Glutamatergic neuron (in vitro differentiated cells): ENCODE measurements at regions not wholly inside any gene's neighbourhood (a gene's known extent, or its start where the extent isn't known, plus 50 kb on each side); places are given as distances from the start of the nearest gene placed in this dataset.
"Not testable (repeated sequence)": the region's sequence is repeated elsewhere in the genome, so short reads cannot be mapped to it uniquely, and the experiment has no call there.

Experiments used
- DNase-seq: peaks from one replicate; pipeline ENCODE4 v3.0.0; 2022
- H3K27ac Mint-ChIP-seq: one replicate; pipeline ENCODE4 v1.8.0; 2020; ENCODE audit warnings: mild to moderate bottlenecking, mixed read lengths, inconsistent platforms; ENCODE audit not compliant: unreplicated experiment
- H3K27me3 Mint-ChIP-seq: one replicate; pipeline ENCODE4 v1.8.0; 2020; ENCODE audit warnings: mild to moderate bottlenecking, moderate library complexity, mixed read lengths, inconsistent platforms; ENCODE audit not compliant: unreplicated experiment
- H3K36me3 Mint-ChIP-seq: one replicate; pipeline ENCODE4 v1.8.0; 2020; ENCODE audit warnings: mild to moderate bottlenecking, mixed read lengths, inconsistent platforms; ENCODE audit not compliant: unreplicated experiment
- H3K4me1 Mint-ChIP-seq: one replicate; pipeline ENCODE4 v1.8.0; 2020; ENCODE audit warnings: mild to moderate bottlenecking, low read depth, mixed read lengths, inconsistent platforms; ENCODE audit not compliant: unreplicated experiment
- H3K4me3 Mint-ChIP-seq: one replicate; pipeline ENCODE4 v1.8.0; 2020; ENCODE audit warnings: mild to moderate bottlenecking, mixed read lengths, inconsistent platforms; ENCODE audit not compliant: unreplicated experiment
- H3K9me3 Mint-ChIP-seq: one replicate; pipeline ENCODE4 v1.8.0; 2020; ENCODE audit warnings: mild to moderate bottlenecking, moderate library complexity, mixed read lengths, inconsistent platforms; ENCODE audit not compliant: unreplicated experiment
- TF ChIP-seq, protein P1 (sequence below): fragments of 200-600 bp; sonication (generic); IDR thresholded peaks from one replicate; pipeline ENCODE4 v1.5.0; 2021; ENCODE audit not compliant: partially characterized antibody, unreplicated experiment

DNA sequence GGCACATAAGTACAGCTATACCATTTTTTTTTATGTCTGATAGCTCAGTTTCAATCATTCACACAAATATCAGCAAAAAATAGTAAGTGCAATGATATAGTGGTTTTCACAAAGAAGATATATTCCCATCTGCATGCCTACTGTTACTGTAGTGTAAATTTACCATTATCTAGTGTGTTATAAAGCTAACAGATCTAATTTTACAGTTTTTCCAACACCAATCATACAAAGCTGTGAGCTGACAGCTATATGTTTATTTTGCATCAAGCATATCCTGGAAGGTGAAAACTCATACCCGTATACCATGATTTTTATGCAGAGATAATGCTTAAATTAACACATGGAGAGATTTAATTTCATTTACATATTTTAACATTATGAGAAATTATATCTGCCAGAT is 89.9 kb upstream of the HAPLN1 start:
- Mint-ChIP-seq H3K27me3 (no peaks in the 10 kb centered on the region), H3K27ac (no peak overlapping the region), H3K4me1 (no peaks in the 10 kb centered on the region), H3K4me3 (no peak overlapping the region), H3K9me3 (peaks cover 5% of the 10 kb centered on the region), H3K36me3 (no peaks in the 10 kb centered on the region)
- DNase-seq: no peak
- TF ChIP-seq, protein P1, sequence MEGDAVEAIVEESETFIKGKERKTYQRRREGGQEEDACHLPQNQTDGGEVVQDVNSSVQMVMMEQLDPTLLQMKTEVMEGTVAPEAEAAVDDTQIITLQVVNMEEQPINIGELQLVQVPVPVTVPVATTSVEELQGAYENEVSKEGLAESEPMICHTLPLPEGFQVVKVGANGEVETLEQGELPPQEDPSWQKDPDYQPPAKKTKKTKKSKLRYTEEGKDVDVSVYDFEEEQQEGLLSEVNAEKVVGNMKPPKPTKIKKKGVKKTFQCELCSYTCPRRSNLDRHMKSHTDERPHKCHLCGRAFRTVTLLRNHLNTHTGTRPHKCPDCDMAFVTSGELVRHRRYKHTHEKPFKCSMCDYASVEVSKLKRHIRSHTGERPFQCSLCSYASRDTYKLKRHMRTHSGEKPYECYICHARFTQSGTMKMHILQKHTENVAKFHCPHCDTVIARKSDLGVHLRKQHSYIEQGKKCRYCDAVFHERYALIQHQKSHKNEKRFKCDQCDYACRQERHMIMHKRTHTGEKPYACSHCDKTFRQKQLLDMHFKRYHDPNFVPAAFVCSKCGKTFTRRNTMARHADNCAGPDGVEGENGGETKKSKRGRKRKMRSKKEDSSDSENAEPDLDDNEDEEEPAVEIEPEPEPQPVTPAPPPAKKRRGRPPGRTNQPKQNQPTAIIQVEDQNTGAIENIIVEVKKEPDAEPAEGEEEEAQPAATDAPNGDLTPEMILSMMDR: no peak

DNA sequence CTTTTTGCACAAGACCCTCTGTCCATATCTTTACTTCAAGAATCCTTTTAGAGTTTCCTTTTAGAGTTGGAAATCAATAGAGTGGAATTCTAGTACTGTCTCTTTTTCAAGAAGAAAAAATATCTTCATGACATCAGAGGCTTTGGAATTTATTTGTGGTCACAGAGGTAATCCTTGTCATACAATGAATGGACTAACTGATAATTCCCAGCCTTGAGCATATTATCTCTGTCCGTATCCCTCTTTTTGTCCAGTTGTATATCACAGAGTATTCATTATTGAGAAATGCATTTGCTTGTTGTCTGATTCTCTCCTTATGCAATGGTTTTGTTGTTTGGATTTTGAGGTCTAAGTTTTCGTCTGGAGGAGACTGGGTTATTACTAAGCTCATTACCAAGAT is 82.0 kb upstream of the HAPLN1 start:
- Mint-ChIP-seq H3K27me3 (no peaks in the 10 kb centered on the region), H3K27ac (no peak overlapping the region), H3K9me3 (no peaks in the 10 kb centered on the region)

DNA sequence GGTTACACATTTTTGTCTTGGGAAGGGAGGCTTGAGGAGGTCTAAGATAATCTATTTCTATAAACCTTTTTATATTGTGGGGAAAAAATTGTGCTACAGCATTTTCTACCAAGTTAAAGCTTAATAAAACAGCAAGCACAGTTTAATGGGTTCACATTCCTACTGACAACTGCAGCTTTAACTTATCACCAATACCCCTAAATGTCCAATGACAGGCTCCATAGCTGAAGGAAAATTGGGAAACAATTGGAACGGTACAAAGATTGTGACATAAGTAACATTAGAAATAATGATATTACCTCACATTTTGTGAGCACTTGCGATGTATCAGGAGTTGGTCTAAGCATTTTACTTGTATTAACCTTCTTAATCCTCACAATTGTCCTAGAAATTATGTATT is 79.5 kb upstream of the HAPLN1 start:
- H3K4me1 Mint-ChIP-seq: peaks cover 3% of the 10 kb centered on the region
- DNase-seq: no peak
- no peak overlapping the region for H3K27ac Mint-ChIP-seq
- no peaks in the 10 kb centered on the region for H3K27me3 Mint-ChIP-seq
- no peak overlapping the region for H3K4me3 Mint-ChIP-seq
- peaks cover 5% of the 10 kb centered on the region for H3K36me3 Mint-ChIP-seq
- TF ChIP-seq, protein P1: no peak
- H3K9me3 Mint-ChIP-seq: no peaks in the 10 kb centered on the region

More for the DNA sequence above, 82.0 kb upstream of the HAPLN1 start:
- Mint-ChIP-seq H3K36me3 (peaks cover 5% of the 10 kb centered on the region), H3K4me1 (peaks cover 3% of the 10 kb centered on the region), H3K4me3 (no peak overlapping the region)
- TF ChIP-seq, protein P1: no peak
- DNase-seq: no peak

DNA sequence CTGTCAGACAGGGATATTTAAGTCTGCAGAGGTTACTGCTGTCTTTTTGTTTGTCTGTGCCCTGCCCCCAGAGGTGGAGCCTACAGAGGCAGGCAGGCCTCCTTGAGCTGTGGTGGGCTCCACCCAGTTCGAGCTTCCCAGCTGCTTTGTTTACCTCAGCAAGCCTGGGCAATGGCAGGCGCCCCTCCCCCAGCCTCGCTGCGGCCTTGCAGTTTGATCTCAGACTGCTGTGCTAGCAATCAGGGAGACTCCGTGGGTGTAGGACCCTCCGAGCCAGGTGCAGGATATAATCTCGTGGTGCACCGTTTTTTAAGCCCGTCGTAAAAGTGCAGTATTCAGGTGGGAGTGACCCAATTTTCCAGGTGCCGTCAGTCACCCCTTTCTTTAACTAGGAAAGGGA is 78.4 kb upstream of the HAPLN1 start:
- not testable (repeated sequence) for H3K4me3 Mint-ChIP-seq, H3K9me3 Mint-ChIP-seq, H3K27ac Mint-ChIP-seq, H3K4me1 Mint-ChIP-seq, H3K27me3 Mint-ChIP-seq, H3K36me3 Mint-ChIP-seq
- peak; percentile 19 for DNase-seq

DNA sequence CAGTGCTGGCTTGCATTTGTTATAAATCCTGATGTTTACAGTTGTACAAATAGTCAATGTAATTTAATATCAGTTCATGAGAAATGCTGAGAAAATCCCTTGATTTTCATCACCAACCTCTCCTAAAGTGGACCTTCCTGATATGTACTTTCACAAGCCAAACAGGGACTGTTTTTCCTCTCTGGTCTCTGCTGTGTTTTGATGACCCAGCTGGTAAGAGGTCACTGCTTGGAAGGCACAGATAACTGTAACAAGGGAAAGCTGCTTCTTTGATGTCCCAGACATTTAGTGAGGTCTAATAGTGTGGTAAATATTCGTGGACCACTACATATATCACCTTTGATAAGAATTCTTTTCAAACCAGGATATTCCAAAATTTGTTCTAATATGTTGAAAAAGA is 68.7 kb upstream of the HAPLN1 start:
- DNase-seq: no peak
- TF ChIP-seq, protein P1: no peak
- H3K9me3 Mint-ChIP-seq: no peaks in the 10 kb centered on the region
- no peak overlapping the region for H3K4me3 Mint-ChIP-seq
- no peak overlapping the region for H3K27ac Mint-ChIP-seq
- no peaks in the 10 kb centered on the region for H3K36me3 Mint-ChIP-seq
- H3K27me3 Mint-ChIP-seq: no peaks in the 10 kb centered on the region
- H3K4me1 Mint-ChIP-seq: no peaks in the 10 kb centered on the region

DNA sequence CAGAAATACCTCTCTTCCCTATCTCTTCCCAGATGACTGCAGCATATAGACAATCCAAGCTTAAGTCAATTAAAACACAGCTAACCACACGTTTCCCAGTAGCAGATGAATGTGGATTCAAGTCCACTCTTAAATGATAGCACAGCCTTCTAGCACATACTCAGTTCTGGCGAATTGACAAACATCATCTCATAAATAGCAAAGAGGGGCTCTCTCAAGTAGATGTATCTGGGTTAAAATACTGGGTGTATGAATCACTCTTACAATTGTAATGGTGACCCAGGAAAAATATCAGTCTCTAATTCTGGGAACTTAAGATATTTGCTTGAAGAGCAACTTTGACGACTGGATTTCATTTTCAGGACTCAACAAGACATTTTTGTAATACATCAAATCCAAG is 67.0 kb upstream of the HAPLN1 start:
- H3K27ac Mint-ChIP-seq: no peak overlapping the region
- H3K4me1 Mint-ChIP-seq: no peaks in the 10 kb centered on the region

More for the DNA sequence above, 67.0 kb upstream of the HAPLN1 start:
- Mint-ChIP-seq H3K27me3 (no peaks in the 10 kb centered on the region), H3K9me3 (no peaks in the 10 kb centered on the region), H3K36me3 (no peaks in the 10 kb centered on the region), H3K4me3 (no peak overlapping the region)
- no peak for DNase-seq
- TF ChIP-seq, protein P1: no peak
